Urothelium cell line (cell line): ENCODE measurements at regions not wholly inside any gene's neighbourhood (a gene's known extent, or its start where the extent isn't known, plus 50 kb on each side); places are given as distances from the start of the nearest gene placed in this dataset.
"Not testable (repeated sequence)": the region's sequence is repeated elsewhere in the genome, so short reads cannot be mapped to it uniquely, and the experiment has no call there.

Experiments
- DNase-seq: peaks from one replicate; pipeline ENCODE4 v3.0.0; 2011; ENCODE audit warnings: low spot score, mixed read lengths
- FAIRE-seq: peaks from 2 replicates; lab custom pipeline; 2011; peaks lifted over from hg19 to GRCh38; lab: Jason Lieb, UNC

- no peak for DNase-seq
Measured at GRCh38 chr5:60141119-60141518, 247.6 kb upstream of the PDE4D start.

GRCh38 chr5:60136841-60137240 is 243.3 kb upstream of the PDE4D start:
- DNase-seq, result no peak
- no peak for FAIRE-seq

More at GRCh38 chr5:60141119-60141518, 247.6 kb upstream of the PDE4D start:
- no peak for FAIRE-seq

- DNase-seq (no peak), FAIRE-seq (no peak)
Measured at GRCh38 chr5:60131504-60131903, 238.0 kb upstream of the PDE4D start.

GRCh38 chr5:60125636-60126035 is 232.1 kb upstream of the PDE4D start:
- FAIRE-seq, result no peak
- DNase-seq, result no peak

- FAIRE-seq, result no peak
- DNase-seq, result peak; percentile 37
Measured at GRCh38 chr5:60102961-60103693, 209.6 kb upstream of the PDE4D start.

GRCh38 chr5:60101573-60101972 is 208.0 kb upstream of the PDE4D start:
- DNase-seq (no peak), FAIRE-seq (no peak)

- DNase-seq, result peak; percentile 23
- peak; percentile 9 for FAIRE-seq
Measured at GRCh38 chr5:60092671-60093422, 199.3 kb upstream of the PDE4D start.

GRCh38 chr5:60086583-60086982 is 193.1 kb upstream of the PDE4D start:
- DNase-seq, result no peak
- no peak for FAIRE-seq

- DNase-seq (no peak), FAIRE-seq (no peak)
Measured at GRCh38 chr5:60084226-60084625, 190.7 kb upstream of the PDE4D start.

- FAIRE-seq, result no peak
Measured at GRCh38 chr5:60077292-60077691, 183.8 kb upstream of the PDE4D start.

GRCh38 chr5:60076746-60077145 is 183.2 kb upstream of the PDE4D start:
- no peak for DNase-seq
- no peak for FAIRE-seq

More at GRCh38 chr5:60077292-60077691, 183.8 kb upstream of the PDE4D start:
- no peak for DNase-seq

GRCh38 chr5:60066502-60066901 is 173.0 kb upstream of the PDE4D start:
- DNase-seq (peak; percentile 6), FAIRE-seq (no peak)

GRCh38 chr5:60060389-60060788 is 166.9 kb upstream of the PDE4D start:
- DNase-seq (no peak), FAIRE-seq (no peak)

- FAIRE-seq, result no peak
- DNase-seq, result no peak
Measured at GRCh38 chr5:60056191-60056590, 162.7 kb upstream of the PDE4D start.

GRCh38 chr5:60055168-60055567 is 161.6 kb upstream of the PDE4D start:
- FAIRE-seq (no peak), DNase-seq (no peak)

GRCh38 chr5:60041996-60042664 is 148.6 kb upstream of the PDE4D start:
- DNase-seq, FAIRE-seq: not testable (repeated sequence)

- not testable (repeated sequence) for DNase-seq, FAIRE-seq
Measured at GRCh38 chr5:60041508-60041907, 148.0 kb upstream of the PDE4D start.

- FAIRE-seq, result no peak
- DNase-seq, result no peak
Measured at GRCh38 chr5:60036192-60036938, 142.8 kb upstream of the PDE4D start.

GRCh38 chr5:60026161-60026560 is 132.6 kb upstream of the PDE4D start:
- FAIRE-seq (no peak), DNase-seq (no peak)

- FAIRE-seq (no peak), DNase-seq (no peak)
Measured at GRCh38 chr5:60024104-60024503, 130.6 kb upstream of the PDE4D start.

GRCh38 chr5:60023255-60023654 is 129.7 kb upstream of the PDE4D start:
- DNase-seq, result no peak
- FAIRE-seq, result no peak
